GM12874 (cell line): ENCODE measurements at regions not wholly inside any gene's neighbourhood (a gene's known extent, or its start where the extent isn't known, plus 50 kb on each side); places are given as distances from the start of the nearest gene placed in this dataset.

Experiments
- CTCF ChIP-seq: IDR thresholded peaks from 2 replicates; pipeline ENCODE4 v1.5.1; 2011; ENCODE audit warnings: low read depth, mild to moderate bottlenecking, control low read depth, low read length, moderate library complexity; ENCODE audit not compliant: insufficient read depth

GRCh38 chr12:94875525-94875924 is 128.0 kb downstream of the NDUFA12 start:
- TF ChIP-seq CTCF, result peak; percentile 58

DNA sequence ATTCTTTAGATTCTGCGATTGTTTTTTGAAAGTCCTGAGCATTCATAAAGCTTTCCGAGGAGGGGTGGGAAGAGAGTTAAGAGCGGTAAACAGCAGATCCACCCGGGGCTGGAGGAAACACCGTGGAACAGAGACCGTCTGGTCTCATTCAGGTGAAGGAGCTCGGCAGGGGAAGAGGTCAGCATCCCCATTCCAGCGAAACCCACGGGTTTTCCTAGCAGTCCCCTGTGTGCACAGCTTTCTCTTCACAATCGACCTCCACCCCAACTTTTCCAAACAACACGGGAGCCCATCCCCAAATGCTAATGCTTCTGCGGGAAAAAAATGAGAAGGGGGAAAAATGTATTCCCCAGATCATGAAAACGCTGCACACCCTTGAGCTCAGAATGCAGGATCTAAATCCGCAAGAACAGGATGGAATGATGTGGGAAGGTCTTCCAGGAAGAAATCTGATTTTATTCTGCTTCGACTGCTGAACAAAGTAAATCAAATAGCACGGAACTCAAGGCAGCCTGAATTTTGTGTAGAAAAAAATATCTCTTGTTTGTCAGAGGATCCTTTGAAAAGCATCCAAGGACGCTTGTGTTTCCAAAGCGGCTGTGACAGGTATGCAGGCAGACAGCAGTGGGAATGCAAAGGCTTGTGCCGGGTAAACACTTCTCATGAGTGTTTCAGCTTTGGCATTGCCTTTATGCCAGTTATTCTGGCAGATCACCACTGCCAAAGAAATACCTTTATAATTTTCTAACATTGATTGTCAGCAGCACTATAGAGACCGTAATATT is 128.8 kb downstream of the NDUFA12 start:
- no peak for TF ChIP-seq CTCF

- TF ChIP-seq CTCF, result no peak
Observed at GRCh38 chr12:94873734-94874517, 129.6 kb downstream of the NDUFA12 start.

DNA sequence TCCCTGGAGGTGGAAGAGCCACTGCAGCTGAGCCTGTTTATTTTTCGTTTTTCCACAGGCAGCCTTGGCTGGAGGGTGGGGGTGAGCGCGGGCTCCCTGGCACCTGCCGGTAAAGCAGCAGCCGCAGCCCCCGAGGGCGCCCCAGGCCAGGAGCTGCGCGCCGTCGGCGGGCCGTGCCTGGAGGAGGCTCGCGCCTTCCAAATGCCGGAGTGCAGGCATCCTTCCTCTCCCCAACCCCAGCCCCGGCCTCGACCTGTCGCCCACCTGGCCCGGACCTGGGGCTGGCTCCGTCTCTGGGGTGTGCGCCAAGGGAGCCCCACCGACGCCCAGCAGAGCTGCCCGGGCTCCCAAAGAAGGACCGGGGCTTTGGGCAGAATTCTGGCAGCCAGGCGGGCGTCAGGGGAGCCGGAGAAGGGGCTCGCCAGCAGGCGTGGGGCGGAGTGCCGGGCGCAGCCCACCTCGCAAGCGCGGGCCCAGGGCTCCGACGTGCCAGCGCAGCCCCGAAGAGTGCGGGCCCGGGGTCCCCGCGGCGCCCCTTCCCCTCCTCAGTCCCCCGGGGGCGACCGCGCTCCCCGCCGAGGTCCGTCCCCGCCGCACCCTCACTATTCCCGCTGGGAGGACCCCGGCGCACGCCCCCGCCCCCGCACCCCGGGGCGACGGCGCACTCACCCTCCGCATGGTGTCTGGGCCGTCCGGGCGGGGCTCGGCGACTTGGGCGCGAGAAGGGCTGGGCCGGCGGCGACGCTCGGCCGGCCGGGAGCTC is 130.3 kb downstream of the NDUFA12 start:
- TF ChIP-seq CTCF, result no peak

DNA sequence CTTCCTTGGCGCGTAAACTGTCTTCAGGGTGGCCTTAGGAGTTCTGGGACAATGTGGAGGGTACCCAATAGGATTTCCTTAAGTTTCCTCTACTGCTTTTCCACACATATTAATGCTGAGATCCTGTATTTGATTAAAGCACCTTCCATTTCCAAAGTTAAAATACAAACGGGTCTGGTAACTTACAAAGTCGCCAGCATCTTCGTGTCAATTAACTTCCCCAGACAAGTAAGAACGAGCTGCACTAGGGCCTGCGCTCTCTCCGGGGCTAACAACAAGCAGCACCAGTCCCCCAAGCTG is 130.9 kb downstream of the NDUFA12 start:
- no peak for TF ChIP-seq CTCF

GRCh38 chr12:94872007-94872653 is 131.4 kb downstream of the NDUFA12 start:
- no peak for TF ChIP-seq CTCF

DNA sequence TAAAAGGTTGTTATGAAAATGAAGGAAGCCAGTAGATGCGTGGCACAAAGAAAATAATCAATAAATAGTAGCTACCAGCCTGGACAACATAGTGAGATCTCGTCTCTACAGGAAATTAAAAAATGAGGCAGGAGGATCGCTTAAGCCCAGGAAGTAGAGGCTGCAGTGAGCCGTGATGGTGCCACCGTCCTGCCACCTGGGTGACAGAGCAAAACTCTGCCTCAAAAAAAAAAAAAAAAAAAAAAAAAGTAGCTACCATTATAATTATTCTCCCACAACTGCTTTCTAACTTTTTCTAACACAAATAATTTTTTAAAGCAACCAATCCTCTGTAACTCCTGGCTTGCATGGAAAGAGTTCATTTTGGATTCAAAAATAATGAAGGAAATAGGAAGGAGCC is 133.0 kb downstream of the NDUFA12 start:
- TF ChIP-seq CTCF, result no peak
